Activated CD4-positive, alpha-beta T cell treated with anti-CD3 and anti-CD28 coated beads for 48 hours (primary cell): ENCODE measurements at regions not wholly inside any gene's neighbourhood (a gene's known extent, or its start where the extent isn't known, plus 50 kb on each side); places are given as distances from the start of the nearest gene placed in this dataset.

ENCODE experiments used
- DNase-seq: peaks from one replicate; pipeline ENCODE4 v3.0.0-alpha.2; 2020

DNA sequence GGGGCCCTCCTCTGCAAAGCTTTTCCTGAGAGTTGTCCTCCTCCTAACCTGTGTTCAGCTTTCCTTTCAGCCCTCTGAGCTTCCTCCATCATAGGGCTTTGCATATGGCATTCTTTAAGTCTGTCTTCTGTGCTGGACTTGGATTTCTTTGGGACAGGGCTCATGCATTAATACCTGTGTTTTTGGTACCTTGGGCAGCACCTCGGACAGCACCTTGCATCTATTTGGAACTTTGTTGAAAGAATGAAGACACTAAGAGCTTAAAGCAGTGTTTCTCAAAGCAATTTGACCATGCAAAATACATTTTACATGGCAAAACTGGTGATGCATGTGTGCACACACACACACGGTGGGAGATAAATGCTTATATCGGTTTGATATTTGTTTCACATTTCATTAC lies 115.0 kb upstream of the SRRM4 start:
- DNase-seq: no peak

GRCh38 chr12:118870551-118870950 lies 110.8 kb upstream of the SRRM4 start:
- DNase-seq: no peak

DNA sequence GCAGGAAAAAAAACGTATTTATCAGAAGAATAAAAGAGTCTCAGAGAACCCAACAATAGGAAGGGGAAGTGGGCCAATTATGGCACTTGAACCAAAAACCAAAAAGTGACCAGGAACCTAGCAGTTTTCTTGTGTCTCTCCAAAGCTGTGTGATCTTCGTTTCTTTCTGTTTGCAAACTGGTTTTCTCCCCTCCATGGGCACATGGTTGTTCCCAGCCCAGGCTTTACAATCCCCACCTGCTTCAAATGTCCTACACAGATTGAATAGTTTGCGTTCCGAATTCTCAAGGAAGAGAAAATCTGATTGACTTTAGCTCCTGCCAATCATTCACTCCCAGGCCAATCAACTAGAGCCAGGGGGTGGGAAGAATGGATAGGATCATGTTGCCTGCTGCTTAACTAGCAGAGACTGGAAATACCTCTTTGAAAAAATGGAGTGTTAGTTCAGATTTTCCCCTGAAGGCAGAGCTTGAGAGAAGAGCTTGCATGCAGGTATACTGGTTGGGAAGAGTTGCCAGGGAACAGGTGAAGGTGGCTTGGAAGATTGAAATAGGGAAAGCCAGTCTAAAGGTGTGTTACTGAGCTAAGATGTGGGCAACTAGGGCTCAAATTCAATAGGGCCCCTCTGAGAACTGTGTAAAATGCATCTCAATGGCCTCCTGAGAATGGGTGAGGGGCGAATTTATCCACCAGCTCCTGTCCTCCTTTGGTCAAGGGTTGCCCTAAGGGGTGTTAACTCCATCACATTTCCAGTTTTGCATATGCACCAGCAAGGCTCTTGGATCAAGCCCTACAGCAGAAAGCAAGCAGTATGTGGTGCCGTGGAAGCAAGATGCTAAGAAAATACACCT lies 106.4 kb upstream of the SRRM4 start:
- no peak for DNase-seq

DNA sequence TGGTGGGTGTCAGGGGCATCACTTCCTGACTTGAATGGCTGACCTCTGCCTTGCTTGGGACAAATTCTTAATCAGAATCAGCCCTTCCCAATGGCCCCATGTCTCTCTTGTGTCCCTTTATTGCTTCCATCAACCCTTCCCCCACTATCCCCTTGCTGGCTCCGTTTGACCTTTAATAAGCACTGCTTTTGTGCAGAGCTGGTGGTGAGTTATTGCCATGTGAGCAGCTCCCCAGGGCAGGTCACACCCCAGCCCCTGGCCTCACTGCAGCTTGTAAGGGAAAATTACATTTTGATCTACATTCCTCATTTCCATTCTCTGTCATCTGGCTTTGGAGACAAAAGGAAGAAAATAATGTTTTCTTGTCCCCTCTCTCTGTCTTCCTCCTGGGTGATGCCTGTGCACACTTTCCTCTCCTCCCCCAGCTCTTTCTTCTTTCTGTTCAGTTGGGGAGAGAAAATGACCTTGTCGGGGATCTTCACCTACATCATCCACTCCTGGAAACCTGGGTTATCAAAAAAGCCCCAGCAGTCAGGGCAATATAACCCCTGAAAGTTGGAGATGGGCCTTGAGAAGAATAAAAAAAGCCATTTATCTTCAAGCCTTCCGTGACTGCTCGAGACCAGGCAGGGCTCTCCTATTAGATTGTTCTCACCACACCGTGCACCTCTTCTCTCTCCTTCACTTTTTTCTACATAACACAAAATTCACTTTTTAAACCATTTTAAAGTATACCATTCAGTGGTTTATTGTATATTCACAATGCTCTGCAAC lies 100.4 kb upstream of the SRRM4 start:
- no peak for DNase-seq

DNA sequence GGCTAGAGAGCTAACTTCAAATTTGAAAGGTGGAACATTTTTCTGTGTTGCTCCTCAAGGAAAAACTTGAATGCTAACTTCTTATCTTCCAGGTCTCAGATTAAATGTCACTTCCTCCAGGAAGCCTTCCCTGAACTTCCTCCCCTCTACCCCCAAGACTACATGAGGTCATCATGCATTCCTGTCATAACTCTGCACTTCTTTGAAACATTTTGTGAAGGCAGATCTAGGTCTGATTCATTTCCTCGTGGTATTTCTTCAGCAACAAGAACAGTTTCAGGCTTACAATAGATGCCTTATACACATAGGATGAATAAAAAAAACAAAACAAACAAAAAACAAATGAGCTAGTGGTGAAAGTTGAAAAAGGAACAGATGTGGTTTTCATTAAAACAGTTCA lies 97.1 kb upstream of the SRRM4 start:
- no peak for DNase-seq

DNA sequence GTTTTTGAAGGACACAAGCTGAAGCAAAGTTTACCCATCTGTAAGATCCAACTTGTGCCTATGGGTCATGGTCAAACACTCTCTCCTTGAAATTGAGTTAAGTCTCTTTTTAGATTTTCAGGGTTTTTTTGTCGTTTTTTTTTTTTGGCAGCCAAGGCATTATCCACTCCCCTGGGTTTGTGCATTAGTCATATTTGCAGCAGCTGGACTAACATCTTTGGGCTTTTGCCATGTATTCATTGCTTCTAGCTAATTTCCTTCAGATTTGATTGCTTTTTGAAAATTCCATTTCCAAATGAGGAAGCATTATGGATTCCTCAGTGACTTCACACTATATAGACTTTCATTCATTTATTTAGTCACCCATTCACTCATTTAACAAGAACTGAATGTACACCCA lies 80.3 kb upstream of the SRRM4 start:
- no peak for DNase-seq

DNA sequence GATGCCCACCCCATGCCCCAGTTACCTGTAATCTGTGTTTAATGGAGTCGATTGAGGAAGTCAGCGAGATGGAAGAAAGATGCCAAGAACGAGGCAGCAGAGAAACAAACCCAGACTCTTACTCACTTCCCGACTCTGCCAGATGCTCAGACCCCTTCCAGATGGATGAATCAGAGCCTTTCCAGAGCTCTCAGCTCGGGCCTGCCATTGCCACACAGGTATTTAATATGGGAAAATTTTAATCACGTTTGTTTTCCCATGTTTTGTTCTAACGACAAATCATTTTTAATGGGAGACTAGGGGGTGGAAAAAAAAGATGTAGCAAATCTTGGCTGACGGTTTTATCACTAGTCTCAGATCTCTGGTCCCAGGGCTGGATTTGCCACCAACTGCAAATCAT lies 72.5 kb upstream of the SRRM4 start:
- DNase-seq: no peak

GRCh38 chr12:118912697-118913270 lies 68.6 kb upstream of the SRRM4 start:
- no peak for DNase-seq

DNA sequence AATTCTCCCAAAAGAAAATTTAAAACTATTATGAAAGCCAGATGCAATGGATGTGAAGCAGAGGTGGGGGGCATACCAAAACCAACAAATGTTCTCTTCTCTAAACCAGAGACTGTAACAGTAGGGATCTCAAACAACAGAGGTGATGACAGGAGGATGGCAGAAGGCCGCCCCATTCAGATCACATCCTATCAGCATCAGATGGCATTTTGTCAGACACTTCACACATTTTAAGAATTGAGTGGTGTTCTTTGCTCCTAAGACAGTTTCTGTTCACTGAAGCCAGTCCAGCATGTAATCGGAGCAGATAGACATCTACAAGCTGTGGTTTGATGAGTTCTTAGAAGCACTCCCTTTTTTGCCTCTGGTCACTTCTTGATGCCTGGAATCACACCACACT lies 59.6 kb upstream of the SRRM4 start:
- no peak for DNase-seq

GRCh38 chr12:118922405-118922804 lies 58.9 kb upstream of the SRRM4 start:
- DNase-seq: no peak

DNA sequence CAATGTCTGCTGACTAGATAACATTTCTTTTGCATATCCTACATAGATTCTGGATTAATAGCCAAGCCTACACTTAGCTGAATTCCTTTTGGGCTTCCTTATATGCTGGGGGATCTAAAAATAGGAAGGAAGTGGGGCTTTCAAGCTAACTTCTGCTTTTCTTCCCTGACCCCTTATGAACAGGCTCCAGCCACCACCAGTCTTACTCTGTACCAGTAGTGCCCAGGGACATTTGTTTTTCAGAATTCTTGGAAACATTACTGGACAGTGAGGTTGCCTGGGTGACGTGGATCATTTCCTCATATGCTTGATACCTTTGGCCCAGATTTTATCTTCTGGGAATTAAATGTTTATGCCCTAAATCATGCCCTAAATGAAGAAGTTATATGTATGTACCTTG lies 55.9 kb upstream of the SRRM4 start:
- no peak for DNase-seq

GRCh38 chr12:118925826-118926225 lies 55.5 kb upstream of the SRRM4 start:
- no peak for DNase-seq
